ENCODE measurements at regions not wholly inside any gene's neighbourhood (a gene's known extent, or its start where the extent isn't known, plus 50 kb on each side); places are given as distances from the start of the nearest gene placed in this dataset.

DNA sequence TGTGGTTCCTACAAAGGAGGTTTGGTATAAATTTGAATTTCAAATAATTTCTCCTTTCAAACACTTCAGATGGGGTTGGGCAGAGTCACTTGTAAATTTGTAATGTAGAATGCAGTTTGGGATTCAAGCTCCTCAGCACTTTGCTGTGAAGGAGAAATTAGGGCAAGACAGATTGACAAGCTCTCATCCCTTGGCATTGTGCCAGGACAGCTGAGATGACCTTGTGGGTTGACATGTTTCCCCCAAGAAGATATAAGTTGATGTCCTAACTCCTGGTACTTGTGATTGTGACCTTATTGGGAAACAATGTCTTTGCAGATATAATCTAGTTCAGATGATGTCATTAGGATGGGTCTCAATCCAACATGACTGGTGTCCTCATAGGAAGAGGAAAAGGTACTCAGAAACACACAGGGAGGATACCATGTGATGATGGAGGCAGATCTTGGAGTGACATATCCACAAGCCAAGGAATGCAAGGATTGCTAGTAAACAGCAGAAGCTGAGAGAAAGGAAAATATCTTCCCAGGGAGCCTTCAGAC lies 408.3 kb downstream of the MED10 start:
- no TSS peak for BruUV-seq (replicated peaks)
- dilution Hi-C loops (cut with MboI; ENCODE audit: extremely low pct_ligation_motif_present, low sequenced_read_pairs) = no loop called here

More for the DNA sequence above, 408.3 kb downstream of the MED10 start:
- POLR2A ChIA-PET = no interaction called here
- Histone ChIP-seq H3K9me1 (replicated peaks; ENCODE audit: control insufficient read depth, extremely low read depth, insufficient read depth, low read length) (no peaks in the 10 kb centered on the region), H2AFZ (ENCODE audit: low read depth, low read length) (no peak overlapping the region), H4K20me1 (replicated peaks; ENCODE audit: control insufficient read depth, extremely low read depth, insufficient read depth, low read length) (no peaks in the 10 kb centered on the region), H3K9me3 (replicated peaks; ENCODE audit: control insufficient read depth, insufficient read depth, low read length) (peaks cover 2% of the 10 kb centered on the region), H3K4me1 (ENCODE audit: control insufficient read depth, extremely low read depth, insufficient read depth, low read length) (no peaks in the 10 kb centered on the region), H3K4me2 (ENCODE audit: insufficient read depth, low read length) (no peak overlapping the region), H3K9ac (replicated peaks; ENCODE audit: extremely low read depth, insufficient read depth, low read length) (no peak overlapping the region), H3K36me3 (ENCODE audit: control insufficient read depth in 2 of 2, extremely low read depth in 1 of 2, insufficient read depth in 2 of 2, low read length in 2 of 2) (no peaks in the 10 kb centered on the region), H3K27ac (ENCODE audit: insufficient read depth, low read depth, low read length) (no peak overlapping the region), H3K27me3 (ENCODE audit: control insufficient read depth in 2 of 2, insufficient read depth in 2 of 2, low read length in 2 of 2) (no peaks in the 10 kb centered on the region), H3K79me2 (ENCODE audit: control insufficient read depth, insufficient read depth, low read length) (no peaks in the 10 kb centered on the region), H3K4me3 (replicated peaks in 1 of 3; ENCODE audit: insufficient read depth in 1 of 3, low read depth in 1 of 3, low read length in 3 of 3) (no peak overlapping the region)
- DNase-seq (ENCODE audit: low read depth, low spot score) (no peak), FAIRE-seq (no peak)
- CTCF ChIA-PET = no interaction called here
- no peak for TF ChIP-seq FOS (IDR thresholded peaks at IDR 0.05; ENCODE audit: borderline replicate concordance, insufficient read depth, low read length)
- TF ChIP-seq POLR2A (IDR thresholded peaks at IDR 0.05; ENCODE audit: low read depth, low read length) = no peak
- TF ChIP-seq GATA2 (IDR thresholded peaks at IDR 0.05; ENCODE audit: insufficient read depth, insufficient read length, low read depth, low read length) = no peak
- no peak for TF ChIP-seq MYC (IDR thresholded peaks at IDR 0.05; ENCODE audit: low read depth, low read length)
- TF ChIP-seq, protein P1, sequence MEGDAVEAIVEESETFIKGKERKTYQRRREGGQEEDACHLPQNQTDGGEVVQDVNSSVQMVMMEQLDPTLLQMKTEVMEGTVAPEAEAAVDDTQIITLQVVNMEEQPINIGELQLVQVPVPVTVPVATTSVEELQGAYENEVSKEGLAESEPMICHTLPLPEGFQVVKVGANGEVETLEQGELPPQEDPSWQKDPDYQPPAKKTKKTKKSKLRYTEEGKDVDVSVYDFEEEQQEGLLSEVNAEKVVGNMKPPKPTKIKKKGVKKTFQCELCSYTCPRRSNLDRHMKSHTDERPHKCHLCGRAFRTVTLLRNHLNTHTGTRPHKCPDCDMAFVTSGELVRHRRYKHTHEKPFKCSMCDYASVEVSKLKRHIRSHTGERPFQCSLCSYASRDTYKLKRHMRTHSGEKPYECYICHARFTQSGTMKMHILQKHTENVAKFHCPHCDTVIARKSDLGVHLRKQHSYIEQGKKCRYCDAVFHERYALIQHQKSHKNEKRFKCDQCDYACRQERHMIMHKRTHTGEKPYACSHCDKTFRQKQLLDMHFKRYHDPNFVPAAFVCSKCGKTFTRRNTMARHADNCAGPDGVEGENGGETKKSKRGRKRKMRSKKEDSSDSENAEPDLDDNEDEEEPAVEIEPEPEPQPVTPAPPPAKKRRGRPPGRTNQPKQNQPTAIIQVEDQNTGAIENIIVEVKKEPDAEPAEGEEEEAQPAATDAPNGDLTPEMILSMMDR (IDR thresholded peaks at IDR 0.05; ENCODE audit: extremely low read depth in 1 of 2, insufficient read depth in 1 of 2, low read depth in 1 of 2, low read length in 2 of 2) = no peak
- no peak for TF ChIP-seq JUN (IDR thresholded peaks at IDR 0.05; ENCODE audit: borderline replicate concordance, insufficient read depth, insufficient read length, low read depth)
- no peak for TF ChIP-seq POLR2AphosphoS5 (IDR thresholded peaks at IDR 0.05; ENCODE audit: insufficient read depth, low read depth, low read length)
- TF ChIP-seq EZH2 (IDR thresholded peaks at IDR 0.05; ENCODE audit: borderline replicate concordance, low read depth, low read length, severe bottlenecking) = no peak
- TF ChIP-seq, protein P2, sequence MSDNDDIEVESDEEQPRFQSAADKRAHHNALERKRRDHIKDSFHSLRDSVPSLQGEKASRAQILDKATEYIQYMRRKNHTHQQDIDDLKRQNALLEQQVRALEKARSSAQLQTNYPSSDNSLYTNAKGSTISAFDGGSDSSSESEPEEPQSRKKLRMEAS (IDR thresholded peaks at IDR 0.05; ENCODE audit: insufficient read depth, insufficient read length) = no peak
- intact Hi-C loops (cut with micrococcal nuclease) = no loop called here
